Kidney (tissue), 13 donors: ENCODE measurements at regions not wholly inside any gene's neighbourhood (a gene's known extent, or its start where the extent isn't known, plus 50 kb on each side); places are given as distances from the start of the nearest gene placed in this dataset.

Source experiments
- DNase-seq, 5 donors: peaks; one replicate each; pipeline ENCODE4 v3.0.0-alpha.2; 2013 to 2020
- FAIRE-seq: peaks from 2 replicates; lab custom pipeline; 2012; peaks lifted over from hg19 to GRCh38; lab: Jason Lieb, UNC
- H3K27ac ChIP-seq, 2 donors: one replicate each; pipeline ENCODE4 v1.7.0; 2013; ENCODE audit warnings: low read depth in 2 of 2, low read length in 2 of 2, inconsistent platforms in 1 of 2
- H3K27me3 ChIP-seq: one replicate; pipeline ENCODE4 v1.7.1; 2013; ENCODE audit warnings: low read length, inconsistent platforms; ENCODE audit not compliant: control insufficient read depth, insufficient read depth
- H3K36me3 ChIP-seq, 3 donors: one replicate each; pipeline versions ENCODE4 v1.7.0 to v1.7.1; 2013; ENCODE audit warnings: low read length in 3 of 3, control low read depth in 1 of 3, inconsistent platforms in 1 of 3; ENCODE audit not compliant: insufficient read depth in 3 of 3, control insufficient read depth in 2 of 3
- H3K4me1 ChIP-seq, 3 donors: one replicate each; pipeline versions ENCODE4 v1.7.0 to v1.7.1; 2013; ENCODE audit warnings: low read length in 3 of 3, inconsistent platforms in 1 of 3, low read depth in 1 of 3; ENCODE audit not compliant: control insufficient read depth in 2 of 3, insufficient read depth in 2 of 3
- H3K4me3 ChIP-seq, 3 donors: one replicate each; pipeline versions ENCODE4 v1.7.0 to v1.8.1; 2013; ENCODE audit warnings: low read length in 3 of 3, control low read depth in 1 of 3, inconsistent platforms in 1 of 3
- H3K9ac ChIP-seq, 3 donors: one replicate each; pipeline versions ENCODE4 v1.7.0 to v1.7.1; 2013; ENCODE audit warnings: low read length in 3 of 3, control low read depth in 1 of 3, inconsistent platforms in 1 of 3
- H3K9me3 ChIP-seq, 3 donors: one replicate each; pipeline versions ENCODE4 v1.7.0 to v1.7.1; 2013; ENCODE audit warnings: low read length in 3 of 3, control low read depth in 1 of 3, inconsistent platforms in 1 of 3; ENCODE audit not compliant: control insufficient read depth in 2 of 3, insufficient read depth in 1 of 3
- CTCF ChIP-seq: IDR thresholded peaks from 3 replicates; pipeline ENCODE4 v1.5.1; 2012; ENCODE audit warnings: mild to moderate bottlenecking, moderate library complexity, borderline replicate concordance; ENCODE audit not compliant: insufficient read depth; ENCODE audit errors: extremely low read depth
- intact Hi-C: fragments of 100-400 bp; cut with DNase I; formaldehyde crosslinking; loops from one replicate; pipeline ENCODE4 v1.11.1; 2022
- donor health status: control.
- donor health status: control.
- donor health status: control.
- donor health status: control.
- donor health status: control.
- donor health status: DM: yes; HTN: yes; CAD: no.
- donor health status: Normal renal cell carcinoma (clear cell type).

GRCh38 chr18:25621144-25621543 lies 269.2 kb upstream of the ZNF521 start:
- no peaks in the 10 kb centered on the region for H3K27me3 ChIP-seq
- H3K9me3 ChIP-seq: peaks cover 0 to 13% (median 0%) of the 10 kb centered on the region in 3 donors
- H3K9ac ChIP-seq: no peak overlapping the region
- FAIRE-seq (no peak), DNase-seq (no peak)
- no peaks in the 10 kb centered on the region for H3K4me1 ChIP-seq
- H3K36me3 ChIP-seq: no peaks in the 10 kb centered on the region
- H3K27ac ChIP-seq: no peak overlapping the region
- H3K4me3 ChIP-seq: no peak overlapping the region
- TF ChIP-seq CTCF: no peak
- intact Hi-C loops: no loop called here

GRCh38 chr18:25614168-25614567 lies 262.2 kb upstream of the ZNF521 start:
- FAIRE-seq: no peak
- intact Hi-C loops: no loop called here

GRCh38 chr18:25612466-25612865 lies 260.5 kb upstream of the ZNF521 start:
- intact Hi-C loops: no loop called here
- H3K9ac ChIP-seq: no peak overlapping the region
- peaks cover 0 to 5% (median 2%) of the 10 kb centered on the region in 3 donors for H3K9me3 ChIP-seq
- no peak overlapping the region for H3K27ac ChIP-seq
- DNase-seq: no peak
- H3K27me3 ChIP-seq: no peaks in the 10 kb centered on the region
- TF ChIP-seq CTCF: no peak
- FAIRE-seq: no peak
- H3K36me3 ChIP-seq: no peaks in the 10 kb centered on the region
- no peaks in the 10 kb centered on the region for H3K4me1 ChIP-seq
- no peak overlapping the region for H3K4me3 ChIP-seq

More at GRCh38 chr18:25614168-25614567, 262.2 kb upstream of the ZNF521 start:
- Histone ChIP-seq H3K4me3 (no peak overlapping the region), H3K4me1 (no peaks in the 10 kb centered on the region), H3K9ac (no peak overlapping the region), H3K27ac (no peak overlapping the region), H3K36me3 (no peaks in the 10 kb centered on the region), H3K9me3 (peaks cover 0 to 5% (median 2%) of the 10 kb centered on the region in 3 donors), H3K27me3 (no peaks in the 10 kb centered on the region)
- TF ChIP-seq CTCF: no peak
- DNase-seq: no peak

GRCh38 chr18:25608091-25608490 lies 256.1 kb upstream of the ZNF521 start:
- no peak for TF ChIP-seq CTCF
- Histone ChIP-seq H3K4me1 (no peaks in the 10 kb centered on the region), H3K4me3 (no peak overlapping the region), H3K27me3 (no peaks in the 10 kb centered on the region), H3K9me3 (peaks cover 0 to 2% (median 2%) of the 10 kb centered on the region in 3 donors), H3K9ac (no peak overlapping the region), H3K36me3 (no peaks in the 10 kb centered on the region), H3K27ac (no peak overlapping the region)
- intact Hi-C loops: no loop called here
- FAIRE-seq: no peak
- no peak for DNase-seq
